ENCODE measurements at regions not wholly inside any gene's neighbourhood (a gene's known extent, or its start where the extent isn't known, plus 50 kb on each side); places are given as distances from the start of the nearest gene placed in this dataset.
"Not testable (repeated sequence)": the region's sequence is repeated elsewhere in the genome, so short reads cannot be mapped to it uniquely, and the experiment has no call there.

- H3K36me3 ChIP-seq (ENCODE audit: insufficient read depth, low read length), result no peaks in the 10 kb centered on the region
- no peaks in the 10 kb centered on the region for H3K9me3 ChIP-seq (ENCODE audit: insufficient read depth, low read depth, low read length)
- WGBS, result 91% methylated on average over 2 of the region's 3 CpGs
- H3K4me1 ChIP-seq (ENCODE audit: insufficient read depth, low read length), result no peaks in the 10 kb centered on the region
- H3K4me3 ChIP-seq (ENCODE audit: low read length), result no peak overlapping the region
- H3K27me3 ChIP-seq (ENCODE audit: insufficient read depth, low read length), result no peaks in the 10 kb centered on the region
- H3K9ac ChIP-seq (ENCODE audit: low read depth, low read length), result no peak overlapping the region
- H3K27ac ChIP-seq (ENCODE audit: low read depth, low read length), result no peak overlapping the region
These were observed 175.2 kb upstream of the NOL4 start for GRCh38 chr18:34399892-34400291.

GRCh38 chr18:34400834-34401233 lies 176.1 kb upstream of the NOL4 start:
- no peak overlapping the region for H3K4me3 ChIP-seq (ENCODE audit: low read length)
- no peak overlapping the region for H3K27ac ChIP-seq (ENCODE audit: low read depth, low read length)
- H3K4me1 ChIP-seq (ENCODE audit: insufficient read depth, low read length), result no peaks in the 10 kb centered on the region
- no peak overlapping the region for H3K9ac ChIP-seq (ENCODE audit: low read depth, low read length)
- no peaks in the 10 kb centered on the region for H3K27me3 ChIP-seq (ENCODE audit: insufficient read depth, low read length)
- no peaks in the 10 kb centered on the region for H3K9me3 ChIP-seq (ENCODE audit: insufficient read depth, low read depth, low read length)
- no peaks in the 10 kb centered on the region for H3K36me3 ChIP-seq (ENCODE audit: insufficient read depth, low read length)
- no CpG with 5 or more reads among the region's 1 CpG for WGBS

- Histone ChIP-seq H3K27me3 (ENCODE audit: insufficient read depth, low read length) (no peaks in the 10 kb centered on the region), H3K4me3 (ENCODE audit: low read length) (no peak overlapping the region), H3K9ac (ENCODE audit: low read depth, low read length) (no peak overlapping the region), H3K4me1 (ENCODE audit: insufficient read depth, low read length) (no peaks in the 10 kb centered on the region), H3K27ac (ENCODE audit: low read depth, low read length) (no peak overlapping the region), H3K9me3 (ENCODE audit: insufficient read depth, low read depth, low read length) (no peaks in the 10 kb centered on the region), H3K36me3 (ENCODE audit: insufficient read depth, low read length) (no peaks in the 10 kb centered on the region)
- 90% methylated on average over 2 of the region's 2 CpGs for WGBS
These were observed 177.1 kb upstream of the NOL4 start for GRCh38 chr18:34401775-34402174.

DNA sequence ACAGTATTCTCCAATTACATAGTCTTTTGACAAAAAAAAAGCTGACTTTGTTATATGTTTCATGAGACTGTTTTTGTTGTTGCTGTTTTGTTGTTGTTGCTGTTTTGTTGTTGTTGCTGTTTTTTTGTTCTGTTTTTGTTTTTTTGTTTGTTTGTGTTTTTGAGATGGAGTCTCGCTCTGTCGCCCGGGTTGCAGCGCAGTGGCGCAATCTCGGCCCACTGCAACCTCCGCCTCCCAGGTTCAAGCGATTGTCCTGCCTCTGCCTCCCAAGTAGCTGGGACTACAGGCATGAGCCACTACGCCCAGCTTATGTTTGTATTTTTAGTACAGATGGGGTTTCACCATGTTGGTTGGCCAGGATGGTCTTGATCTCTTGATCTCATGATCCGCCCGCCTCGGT lies 182.8 kb upstream of the NOL4 start:
- H3K9ac ChIP-seq (ENCODE audit: low read depth, low read length); H3K36me3 ChIP-seq (ENCODE audit: insufficient read depth, low read length); H3K9me3 ChIP-seq (ENCODE audit: insufficient read depth, low read depth, low read length); H3K27me3 ChIP-seq (ENCODE audit: insufficient read depth, low read length); H3K4me1 ChIP-seq (ENCODE audit: insufficient read depth, low read length); H3K27ac ChIP-seq (ENCODE audit: low read depth, low read length); H3K4me3 ChIP-seq (ENCODE audit: low read length): not testable (repeated sequence)
- WGBS, result 98% methylated on average over 12 of the region's 12 CpGs

DNA sequence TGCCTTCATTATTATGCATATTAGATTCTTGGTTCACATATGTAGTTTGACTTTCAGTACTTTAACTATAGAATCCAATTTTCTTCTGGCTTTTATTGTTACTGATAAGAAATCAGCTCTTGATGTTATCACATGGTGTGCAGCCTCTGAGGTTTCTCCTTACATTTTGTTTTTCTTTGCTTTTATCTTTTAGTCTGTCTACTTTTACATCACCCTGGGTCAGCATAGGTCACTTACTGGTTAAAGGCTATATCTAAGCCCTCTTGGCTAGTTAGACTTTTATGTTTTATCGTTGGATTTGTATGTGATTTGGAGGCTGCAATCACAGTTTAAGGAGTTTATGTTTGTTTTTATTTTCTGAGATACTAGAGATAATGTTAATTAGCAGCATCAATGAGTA lies 187.2 kb upstream of the NOL4 start:
- Histone ChIP-seq H3K4me3 (ENCODE audit: low read length) (no peak overlapping the region), H3K4me1 (ENCODE audit: insufficient read depth, low read length) (no peaks in the 10 kb centered on the region), H3K36me3 (ENCODE audit: insufficient read depth, low read length) (no peaks in the 10 kb centered on the region), H3K27ac (ENCODE audit: low read depth, low read length) (no peak overlapping the region), H3K9ac (ENCODE audit: low read depth, low read length) (no peak overlapping the region), H3K27me3 (ENCODE audit: insufficient read depth, low read length) (no peaks in the 10 kb centered on the region), H3K9me3 (ENCODE audit: insufficient read depth, low read depth, low read length) (no peaks in the 10 kb centered on the region)
- WGBS, result 87% methylated on average over 1 of the region's 1 CpG

- Histone ChIP-seq H3K9me3 (ENCODE audit: insufficient read depth, low read depth, low read length) (peaks cover 8% of the 10 kb centered on the region), H3K9ac (ENCODE audit: low read depth, low read length) (no peak overlapping the region)
- 97% methylated on average over 2 of the region's 4 CpGs for WGBS
These were observed 206.3 kb upstream of the NOL4 start for GRCh38 chr18:34431042-34431441.

GRCh38 chr18:34444622-34445021 lies 219.9 kb upstream of the NOL4 start:
- H3K4me1 ChIP-seq (ENCODE audit: insufficient read depth, low read length), result no peaks in the 10 kb centered on the region
- H3K27ac ChIP-seq (ENCODE audit: low read depth, low read length), result no peak overlapping the region
- H3K9me3 ChIP-seq (ENCODE audit: insufficient read depth, low read depth, low read length), result no peaks in the 10 kb centered on the region
- H3K36me3 ChIP-seq (ENCODE audit: insufficient read depth, low read length), result no peaks in the 10 kb centered on the region
- H3K27me3 ChIP-seq (ENCODE audit: insufficient read depth, low read length), result no peaks in the 10 kb centered on the region
- no peak overlapping the region for H3K4me3 ChIP-seq (ENCODE audit: low read length)
- WGBS, result 97% methylated on average over 2 of the region's 2 CpGs
- no peak overlapping the region for H3K9ac ChIP-seq (ENCODE audit: low read depth, low read length)

More at GRCh38 chr18:34431042-34431441, 206.3 kb upstream of the NOL4 start:
- Histone ChIP-seq H3K27ac (ENCODE audit: low read depth, low read length) (no peak overlapping the region), H3K4me3 (ENCODE audit: low read length) (no peak overlapping the region), H3K4me1 (ENCODE audit: insufficient read depth, low read length) (peaks cover 15% of the 10 kb centered on the region), H3K36me3 (ENCODE audit: insufficient read depth, low read length) (peaks cover 3% of the 10 kb centered on the region; the same call in 1 of the 2 replicates), H3K27me3 (ENCODE audit: insufficient read depth, low read length) (no peaks in the 10 kb centered on the region)

GRCh38 chr18:34448662-34449061 lies 223.9 kb upstream of the NOL4 start:
- H3K9me3 ChIP-seq (ENCODE audit: insufficient read depth, low read depth, low read length), result no peaks in the 10 kb centered on the region
- H3K4me3 ChIP-seq (ENCODE audit: low read length), result no peak overlapping the region
- no peak overlapping the region for H3K9ac ChIP-seq (ENCODE audit: low read depth, low read length)
- no peaks in the 10 kb centered on the region for H3K4me1 ChIP-seq (ENCODE audit: insufficient read depth, low read length)
- no peak overlapping the region for H3K27ac ChIP-seq (ENCODE audit: low read depth, low read length)
- no peaks in the 10 kb centered on the region for H3K27me3 ChIP-seq (ENCODE audit: insufficient read depth, low read length)
- H3K36me3 ChIP-seq (ENCODE audit: insufficient read depth, low read length), result no peaks in the 10 kb centered on the region

- no peak overlapping the region for H3K27ac ChIP-seq (ENCODE audit: low read depth, low read length)
- no peak overlapping the region for H3K9ac ChIP-seq (ENCODE audit: low read depth, low read length)
- no peaks in the 10 kb centered on the region for H3K27me3 ChIP-seq (ENCODE audit: insufficient read depth, low read length)
- H3K4me3 ChIP-seq (ENCODE audit: low read length), result no peak overlapping the region
- H3K4me1 ChIP-seq (ENCODE audit: insufficient read depth, low read length), result no peaks in the 10 kb centered on the region
- 91% methylated on average over 3 of the region's 3 CpGs for WGBS
- H3K9me3 ChIP-seq (ENCODE audit: insufficient read depth, low read depth, low read length), result peaks cover 6% of the 10 kb centered on the region
- no peaks in the 10 kb centered on the region for H3K36me3 ChIP-seq (ENCODE audit: insufficient read depth, low read length)
These were observed 233.0 kb upstream of the NOL4 start for GRCh38 chr18:34457761-34458160.

DNA sequence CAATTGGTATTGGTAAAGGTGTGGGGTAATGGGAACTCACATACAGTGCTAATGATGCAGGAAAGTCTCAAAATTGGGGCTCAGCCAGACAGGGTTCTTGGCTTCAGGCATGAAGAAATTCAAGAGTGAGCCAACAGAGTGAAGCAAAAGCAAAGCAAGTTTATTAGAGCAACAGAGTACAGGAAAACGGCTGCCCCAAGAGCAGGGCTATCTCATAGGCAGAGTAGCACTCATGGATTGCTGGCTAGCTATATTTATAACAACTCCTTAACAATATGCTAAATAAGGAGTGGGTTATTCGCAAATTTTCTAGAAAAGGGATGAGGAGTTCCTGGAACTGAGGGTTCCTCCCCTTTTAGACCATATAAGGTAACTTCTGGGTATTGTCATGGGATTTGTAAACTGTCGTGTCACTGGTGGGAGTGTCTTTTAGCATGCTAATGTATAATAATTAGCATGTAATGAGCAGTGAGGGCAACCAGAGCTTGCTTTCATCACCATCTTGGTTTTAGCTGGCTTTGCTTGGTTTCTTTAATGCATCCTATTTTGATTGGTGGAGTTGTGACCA lies 233.8 kb upstream of the NOL4 start:
- no peaks in the 10 kb centered on the region for H3K36me3 ChIP-seq (ENCODE audit: insufficient read depth, low read length)
- no peak overlapping the region for H3K4me3 ChIP-seq (ENCODE audit: low read length)
- H3K9me3 ChIP-seq (ENCODE audit: insufficient read depth, low read depth, low read length), result peaks cover 6% of the 10 kb centered on the region
- H3K27me3 ChIP-seq (ENCODE audit: insufficient read depth, low read length), result no peaks in the 10 kb centered on the region
- H3K27ac ChIP-seq (ENCODE audit: low read depth, low read length), result no peak overlapping the region
- 93% methylated on average over 3 of the region's 3 CpGs for WGBS
- H3K4me1 ChIP-seq (ENCODE audit: insufficient read depth, low read length), result no peaks in the 10 kb centered on the region
- no peak overlapping the region for H3K9ac ChIP-seq (ENCODE audit: low read depth, low read length)

GRCh38 chr18:34461266-34461665 lies 236.6 kb upstream of the NOL4 start:
- WGBS, result 100% methylated on average over 2 of the region's 3 CpGs
- H3K4me1 ChIP-seq (ENCODE audit: insufficient read depth, low read length), result no peaks in the 10 kb centered on the region
- H3K27ac ChIP-seq (ENCODE audit: low read depth, low read length), result no peak overlapping the region

DNA sequence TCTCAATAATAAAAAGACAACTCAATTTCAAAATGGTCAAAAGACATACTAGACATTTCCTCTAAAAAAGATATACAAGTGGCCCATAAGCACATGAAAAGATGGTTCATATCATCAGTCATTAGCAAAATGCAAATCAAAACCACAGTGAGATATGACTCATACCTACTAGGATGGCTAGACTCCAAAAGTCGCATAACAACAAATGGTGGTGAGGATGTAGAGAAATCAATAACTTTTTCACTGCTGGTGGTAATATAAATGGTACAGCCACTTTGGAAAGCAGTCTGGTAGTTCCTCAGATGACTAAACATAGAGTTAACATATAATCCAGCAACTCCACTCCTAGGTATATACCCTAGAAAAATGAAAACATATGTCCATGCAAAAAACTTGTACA lies 242.3 kb upstream of the NOL4 start:
- no CpG with 5 or more reads among the region's 1 CpG for WGBS
- Histone ChIP-seq H3K9me3 (ENCODE audit: insufficient read depth, low read depth, low read length) (0 out of 2 replicates have a peak, but pooled peaks cover 10% of the 10 kb centered on the region), H3K36me3 (ENCODE audit: insufficient read depth, low read length) (no peaks in the 10 kb centered on the region), H3K4me1 (ENCODE audit: insufficient read depth, low read length) (no peaks in the 10 kb centered on the region), H3K9ac (ENCODE audit: low read depth, low read length) (no peak overlapping the region), H3K4me3 (ENCODE audit: low read length) (no peak overlapping the region), H3K27ac (ENCODE audit: low read depth, low read length) (no peak overlapping the region), H3K27me3 (ENCODE audit: insufficient read depth, low read length) (no peaks in the 10 kb centered on the region)

More at GRCh38 chr18:34461266-34461665, 236.6 kb upstream of the NOL4 start:
- H3K9ac ChIP-seq (ENCODE audit: low read depth, low read length), result no peak overlapping the region
- no peaks in the 10 kb centered on the region for H3K27me3 ChIP-seq (ENCODE audit: insufficient read depth, low read length)
- peaks cover 6% of the 10 kb centered on the region for H3K9me3 ChIP-seq (ENCODE audit: insufficient read depth, low read depth, low read length)
- H3K36me3 ChIP-seq (ENCODE audit: insufficient read depth, low read length), result no peaks in the 10 kb centered on the region
- no peak overlapping the region for H3K4me3 ChIP-seq (ENCODE audit: low read length)
